AG09309 (cell line): ENCODE measurements at regions not wholly inside any gene's neighbourhood (a gene's known extent, or its start where the extent isn't known, plus 50 kb on each side); places are given as distances from the start of the nearest gene placed in this dataset.

Source experiments
- DNase-seq: peaks from one replicate; pipeline ENCODE4 v3.0.0-alpha.2; 2010; ENCODE audit warnings: low read depth
- H3K4me3 ChIP-seq: 2 replicates; pipeline ENCODE4 v1.5.1; 2011; ENCODE audit warnings: mild to moderate bottlenecking, low read depth, low read length, moderate library complexity; ENCODE audit not compliant: control insufficient read depth
- CTCF ChIP-seq: IDR thresholded peaks from 2 replicates; pipeline ENCODE4 v1.5.1; 2011; ENCODE audit warnings: mild to moderate bottlenecking, low read depth, low read length, inconsistent platforms; ENCODE audit not compliant: insufficient read depth, control insufficient read depth; ENCODE audit errors: missing control alignments

GRCh38 chr7:42628054-42628453 lies 283.8 kb downstream of the C7orf25 start:
- DNase-seq = no peak
- no peak overlapping the region for H3K4me3 ChIP-seq
- no peak for TF ChIP-seq CTCF

- TF ChIP-seq CTCF = no peak
- H3K4me3 ChIP-seq = no peak overlapping the region
- no peak for DNase-seq
Measured at GRCh38 chr7:42627626-42628025, 284.2 kb downstream of the C7orf25 start.

- DNase-seq = no peak
- H3K4me3 ChIP-seq = no peak overlapping the region
- no peak for TF ChIP-seq CTCF
Measured at GRCh38 chr7:42627101-42627500, 284.8 kb downstream of the C7orf25 start.

- no peak overlapping the region for H3K4me3 ChIP-seq
- no peak for DNase-seq
- TF ChIP-seq CTCF = no peak
Measured at GRCh38 chr7:42625421-42625820, 286.4 kb downstream of the C7orf25 start.

DNA sequence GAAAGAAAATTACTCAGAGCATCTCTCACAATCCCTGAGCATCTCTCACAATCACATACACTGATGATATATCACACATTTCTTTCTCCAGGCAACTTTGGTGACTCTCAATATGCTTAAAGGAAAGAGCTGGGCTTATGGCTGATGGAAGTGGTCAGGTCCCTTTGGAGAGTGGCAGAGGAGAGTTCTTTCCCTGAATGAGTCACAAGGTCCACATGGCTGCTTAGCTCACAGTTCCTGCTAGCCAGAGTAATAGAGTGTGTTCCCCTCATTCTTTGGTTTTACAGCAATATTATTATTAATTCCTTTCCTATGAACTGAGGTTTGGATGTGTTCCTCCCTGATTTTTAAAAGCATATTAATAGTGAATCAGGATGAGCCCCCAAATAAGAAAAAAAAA lies 287.4 kb downstream of the C7orf25 start:
- DNase-seq = no peak
- no peak for TF ChIP-seq CTCF
- no peak overlapping the region for H3K4me3 ChIP-seq

DNA sequence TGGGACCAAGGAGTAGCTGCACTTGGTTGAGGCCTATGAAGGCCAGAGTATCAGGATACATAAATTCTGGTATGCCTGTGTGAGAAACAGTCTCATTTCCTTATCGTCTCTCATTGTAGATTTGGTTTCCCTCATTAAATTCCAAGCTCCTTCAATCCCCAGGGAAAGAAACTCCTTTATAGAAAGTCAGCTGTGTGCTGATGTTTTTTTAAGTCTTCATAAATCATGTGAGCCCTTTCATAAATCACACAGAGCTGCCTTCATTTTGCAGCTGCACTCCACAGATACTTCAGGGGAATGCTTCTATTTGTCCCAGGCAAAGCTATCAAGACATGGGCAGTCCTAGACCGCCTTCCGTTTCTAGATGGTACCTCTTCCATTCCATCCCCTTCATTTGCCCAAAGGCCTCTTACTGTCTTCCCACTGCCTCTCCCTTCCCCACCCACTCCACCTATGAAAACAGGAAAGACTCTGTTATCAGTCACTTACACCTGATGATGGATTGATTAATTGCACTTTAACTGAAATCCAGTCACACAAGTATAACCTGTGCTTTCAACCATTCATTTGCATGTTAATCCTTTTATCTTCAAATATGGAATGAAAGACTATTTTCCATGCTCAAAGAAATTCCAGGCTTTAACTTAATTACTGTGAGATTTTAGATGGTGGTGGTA lies 290.2 kb downstream of the C7orf25 start:
- TF ChIP-seq CTCF = no peak

More for the DNA sequence above, 290.2 kb downstream of the C7orf25 start:
- no peak for DNase-seq
- no peak overlapping the region for H3K4me3 ChIP-seq
